ENCODE measurements at regions not wholly inside any gene's neighbourhood (a gene's known extent, or its start where the extent isn't known, plus 50 kb on each side); places are given as distances from the start of the nearest gene placed in this dataset.

GRCh38 chr4:59969909-59970308 is 1230.2 kb upstream of the ADGRL3 start:
- TF ChIP-seq SIN3A (conservative IDR thresholded peaks at IDR 0.05 in 1 of 2, IDR thresholded peaks at IDR 0.05 in 1 of 2; ENCODE audit: low read depth in 1 of 2, low read length in 2 of 2): no peak
- TF ChIP-seq NRF1 (IDR thresholded peaks at IDR 0.05; ENCODE audit: low read depth, low read length): no peak
- TF ChIP-seq CTCF (IDR thresholded peaks at IDR 0.05; ENCODE audit: control extremely low read depth in 1 of 3, insufficient read depth in 1 of 3, low read depth in 1 of 3, low read length in 3 of 3): no peak
- TF ChIP-seq POLR2AphosphoS5 (IDR thresholded peaks at IDR 0.05; ENCODE audit: low read depth, low read length): no peak
- TF ChIP-seq SRF (IDR thresholded peaks at IDR 0.05; ENCODE audit: low read depth, low read length): no peak
- TF ChIP-seq BRCA1 (IDR thresholded peaks at IDR 0.05; ENCODE audit: low read depth, low read length): no peak
- no peak for TF ChIP-seq CHD2 (IDR thresholded peaks at IDR 0.05; ENCODE audit: low read length)
- TF ChIP-seq POU5F1 (IDR thresholded peaks at IDR 0.05; ENCODE audit: low read depth, low read length): no peak
- TF ChIP-seq POLR2A (IDR thresholded peaks at IDR 0.05; ENCODE audit: control extremely low read depth in 1 of 2, low read depth in 2 of 2, low read length in 2 of 2): no peak
- no peak for TF ChIP-seq EZH2 (IDR thresholded peaks at IDR 0.05; ENCODE audit: low read depth, low read length, severe bottlenecking)
- TF ChIP-seq EGR1 (IDR thresholded peaks at IDR 0.05; ENCODE audit: borderline replicate concordance, low read depth, low read length): no peak
